NCI-H2107 treated with DMSO at 0.1 percent for 48 hours (cell line): ENCODE measurements at regions not wholly inside any gene's neighbourhood (a gene's known extent, or its start where the extent isn't known, plus 50 kb on each side); places are given as distances from the start of the nearest gene placed in this dataset.

Source experiments
- DNase-seq: peaks from one replicate; lab custom pipeline; 2025; ENCODE audit not compliant: unreplicated experiment; lab: John Stamatoyannopoulos, UW

DNA sequence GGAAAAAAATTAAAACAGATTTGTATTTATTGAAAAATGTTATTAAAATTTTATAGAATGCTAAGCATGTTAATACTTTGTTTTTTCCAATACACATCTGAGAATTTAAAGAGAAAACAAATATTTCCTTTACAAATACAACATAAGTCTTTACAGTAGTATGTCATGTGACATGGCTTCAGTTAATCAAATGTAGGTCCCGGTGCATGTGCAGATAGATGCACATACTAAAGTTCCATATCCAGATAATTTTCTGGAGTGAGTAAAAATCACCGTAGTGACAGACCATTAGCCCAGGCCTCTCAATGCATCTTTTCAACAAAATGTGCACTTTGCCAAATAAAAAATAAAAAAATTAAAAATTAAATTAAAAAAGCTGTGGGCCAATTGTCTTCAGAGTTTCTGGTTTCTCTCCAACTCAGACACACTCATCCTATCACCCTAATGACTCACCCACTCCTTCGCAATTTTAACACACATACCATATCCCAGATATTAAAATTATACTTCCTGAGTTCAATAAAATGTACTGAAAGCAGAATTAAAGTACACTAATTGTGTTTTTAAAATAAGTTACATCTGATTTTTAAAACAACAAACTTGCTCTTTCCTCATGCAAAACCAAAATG, 508.1 kb downstream of the NR2F1-AS1 start:
- DNase-seq = no peak

DNA sequence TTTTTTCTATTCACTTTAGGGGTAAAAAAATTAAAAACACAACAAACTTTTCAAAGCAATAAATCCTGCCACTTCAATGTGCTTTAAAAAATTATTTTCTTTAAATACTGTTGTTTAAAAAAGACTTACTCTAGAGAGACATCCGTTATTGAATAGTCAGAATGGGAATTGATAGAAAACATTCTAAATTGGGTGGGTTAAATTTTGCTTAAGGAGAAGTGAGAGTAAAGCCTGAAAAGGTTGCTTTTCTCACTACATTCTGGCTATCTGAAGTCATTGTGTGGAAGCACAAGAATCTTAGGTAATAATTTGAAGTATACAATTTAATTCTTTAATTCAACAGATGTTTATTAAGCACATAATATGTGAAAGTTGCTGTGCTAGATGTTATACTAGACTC, 509.3 kb downstream of the NR2F1-AS1 start:
- no peak for DNase-seq

DNA sequence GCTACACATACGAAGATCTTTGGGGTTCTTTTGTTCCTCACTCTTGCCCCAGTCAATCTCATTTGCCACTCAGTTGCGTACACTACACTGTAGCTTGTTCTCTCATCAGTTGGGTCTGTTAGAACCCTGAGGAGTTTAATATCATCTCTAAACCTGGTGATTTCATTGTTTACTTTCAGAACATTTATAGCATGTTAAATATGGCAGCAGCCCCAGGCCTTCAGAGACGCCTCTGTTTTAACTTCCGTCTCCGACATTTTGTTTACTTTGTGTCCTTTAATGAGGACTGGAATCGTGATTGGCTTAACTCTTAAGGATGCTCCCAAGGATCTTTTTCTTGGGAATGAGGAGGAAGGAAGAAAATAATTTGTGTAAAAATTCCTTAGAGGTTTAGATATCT, 510.1 kb downstream of the NR2F1-AS1 start:
- DNase-seq = no peak

- DNase-seq = no peak
Measured at GRCh38 chr5:93069276-93069675, 511.7 kb downstream of the NR2F1-AS1 start.

- no peak for DNase-seq
Measured at GRCh38 chr5:93062548-93062947, 518.5 kb downstream of the NR2F1-AS1 start.

- no peak for DNase-seq
Measured at GRCh38 chr5:93058309-93058708, 522.7 kb downstream of the NR2F1-AS1 start.

DNA sequence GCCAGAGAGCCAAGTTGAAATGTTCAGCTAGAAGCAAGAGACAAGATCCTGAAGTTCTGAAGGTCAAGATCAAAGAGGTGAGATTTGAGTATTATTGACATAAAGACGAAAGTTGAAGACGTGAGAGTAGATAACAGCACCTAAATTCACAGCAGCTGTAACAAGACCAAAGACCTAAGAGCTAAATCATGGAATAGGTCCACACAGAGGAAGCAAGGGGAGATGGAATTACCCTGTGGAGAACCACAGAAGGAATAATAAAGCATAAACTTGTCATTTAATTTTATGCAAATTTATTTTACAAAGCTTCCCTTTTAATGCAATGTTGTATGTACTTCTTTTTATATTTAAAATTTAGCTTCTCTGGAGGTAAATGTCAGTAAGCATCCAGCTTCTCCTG, 523.7 kb downstream of the NR2F1-AS1 start:
- DNase-seq = no peak

DNA sequence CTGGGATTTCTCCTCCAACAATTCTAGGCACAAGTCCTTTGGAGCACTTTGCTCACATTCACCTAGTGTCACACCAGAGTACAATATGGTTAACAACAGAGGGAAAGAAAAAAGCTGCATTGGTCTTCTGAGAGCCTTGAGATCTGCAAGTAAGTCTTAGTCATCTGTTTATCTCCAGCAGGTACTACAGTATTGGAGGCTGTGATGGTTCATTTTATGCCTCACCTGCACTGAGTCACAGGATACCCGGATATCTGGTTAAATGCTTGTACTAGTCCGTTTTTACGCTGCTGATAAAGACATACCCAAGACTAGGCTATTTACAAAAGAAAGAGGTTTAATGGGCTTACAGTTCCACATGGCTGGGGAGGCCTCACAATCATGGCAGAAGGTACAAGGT, 525.0 kb downstream of the NR2F1-AS1 start:
- DNase-seq = no peak

GRCh38 chr5:93055561-93055960, 525.5 kb downstream of the NR2F1-AS1 start:
- DNase-seq = no peak

- no peak for DNase-seq
Measured at GRCh38 chr5:93054424-93055163, 526.4 kb downstream of the NR2F1-AS1 start.

GRCh38 chr5:93053825-93054224, 527.2 kb downstream of the NR2F1-AS1 start:
- DNase-seq = no peak

DNA sequence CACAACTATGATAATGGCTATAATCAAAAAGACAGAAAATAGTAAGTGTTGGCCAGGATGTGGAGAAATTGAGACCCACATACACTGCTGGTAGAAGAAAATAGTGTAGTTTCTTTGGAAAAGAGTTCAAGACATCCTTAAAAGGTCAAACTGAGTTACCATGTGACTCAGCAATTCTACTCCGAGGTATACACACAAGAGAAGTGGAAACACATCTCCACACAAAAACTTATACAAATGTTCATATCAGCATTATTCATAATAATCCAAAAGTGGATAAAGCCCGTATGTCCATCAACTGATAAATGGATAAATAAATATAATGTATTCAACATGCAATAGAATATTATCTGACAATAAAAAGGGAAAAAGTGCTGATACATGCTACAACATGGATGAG, 532.2 kb downstream of the NR2F1-AS1 start:
- no peak for DNase-seq

GRCh38 chr5:93044859-93045666, 536.0 kb downstream of the NR2F1-AS1 start:
- no peak for DNase-seq

DNA sequence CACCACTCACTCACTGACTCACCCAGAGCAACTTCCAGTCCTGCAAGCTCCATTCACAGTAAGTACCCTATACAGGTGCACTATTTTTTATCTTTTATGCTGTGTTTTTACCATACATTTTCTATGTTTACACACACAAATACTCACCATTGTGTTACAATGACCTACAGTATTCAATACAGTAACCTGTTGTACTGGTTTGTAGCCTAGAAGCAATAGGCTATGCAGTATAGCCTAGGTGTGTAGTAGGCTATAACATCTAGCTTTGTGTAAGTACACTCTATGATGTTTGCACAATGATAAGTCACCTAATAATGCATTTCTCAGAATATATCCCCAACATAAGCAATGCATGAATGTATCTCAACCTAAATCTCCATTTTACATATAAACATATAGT, 541.1 kb downstream of the NR2F1-AS1 start:
- no peak for DNase-seq

DNA sequence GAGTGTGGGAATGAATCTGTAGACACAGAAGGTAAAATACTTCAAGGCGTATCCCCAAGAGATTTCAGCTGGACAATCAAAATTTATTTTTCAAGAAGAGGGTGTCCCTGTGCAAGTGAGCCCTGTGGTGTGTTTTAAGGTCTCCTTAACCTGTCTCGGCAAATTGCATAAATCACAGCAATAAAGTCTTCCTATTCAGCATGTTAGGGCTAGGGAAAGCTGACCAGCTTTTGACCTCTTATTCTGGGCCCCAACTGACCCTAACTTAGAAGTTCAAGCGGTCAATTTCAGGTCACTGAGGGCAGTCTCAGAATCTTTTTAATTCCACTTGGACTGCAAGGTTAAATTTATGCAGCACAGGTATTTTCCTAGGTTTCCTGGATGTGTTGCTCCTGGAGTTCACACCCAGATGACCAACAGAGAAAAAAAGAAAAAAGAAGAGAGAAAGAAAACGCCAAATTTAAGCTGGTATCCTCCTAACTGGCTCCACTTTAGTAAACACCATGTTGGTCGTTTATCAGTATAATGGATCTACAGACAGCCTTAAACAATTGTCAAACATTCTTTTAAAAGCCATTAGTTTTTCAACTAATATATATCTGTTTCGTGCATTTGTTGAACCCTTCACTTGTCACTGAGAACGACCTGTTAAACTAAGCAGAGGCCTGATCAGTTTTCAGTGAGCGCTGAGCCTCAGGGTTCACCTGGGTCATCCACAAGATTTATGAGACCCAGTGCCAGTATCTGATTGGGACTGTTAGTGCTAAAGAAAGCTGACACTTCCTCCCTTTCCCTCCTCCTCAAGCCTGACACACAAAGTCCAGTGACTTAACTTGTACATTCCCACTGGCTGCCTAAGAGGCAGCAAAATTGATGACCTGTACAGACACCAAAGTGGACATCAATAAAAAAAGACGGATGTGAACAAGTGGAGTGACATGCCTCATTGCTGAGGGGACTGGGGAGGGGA, 546.1 kb downstream of the NR2F1-AS1 start:
- no peak for DNase-seq

DNA sequence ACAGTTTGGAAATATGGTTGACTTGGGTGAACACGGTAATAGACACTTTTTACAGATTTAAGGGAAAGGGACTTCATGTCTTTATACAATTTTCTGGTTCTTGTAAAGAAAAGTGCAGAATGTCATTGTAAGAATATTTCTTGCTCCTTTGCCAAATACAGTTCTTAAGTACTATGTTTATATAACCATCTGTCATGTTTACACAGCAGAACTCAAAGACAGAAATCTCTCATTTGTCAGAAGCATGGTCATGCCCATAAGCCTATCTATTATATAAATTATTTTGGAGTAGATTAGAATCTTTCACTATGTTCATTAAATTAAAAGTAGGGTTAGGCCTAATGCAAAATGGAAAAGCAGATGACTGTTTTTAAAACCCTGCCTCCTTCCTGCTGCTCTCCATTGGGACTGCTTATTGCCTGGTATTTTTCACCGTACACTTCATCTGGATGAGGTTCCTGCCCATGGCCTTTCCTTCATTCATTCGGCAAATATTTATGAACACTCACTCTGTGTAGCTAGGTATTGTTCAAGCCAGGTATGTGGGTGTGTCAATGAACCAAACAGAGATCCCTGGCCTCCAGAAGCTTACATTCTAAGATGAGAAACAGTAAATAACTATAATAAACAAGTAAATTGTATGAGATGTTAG, 558.1 kb downstream of the NR2F1-AS1 start:
- no peak for DNase-seq

GRCh38 chr5:93022211-93022610, 558.8 kb downstream of the NR2F1-AS1 start:
- DNase-seq = no peak

- no peak for DNase-seq
Measured at GRCh38 chr5:93019896-93020295, 561.1 kb downstream of the NR2F1-AS1 start.

DNA sequence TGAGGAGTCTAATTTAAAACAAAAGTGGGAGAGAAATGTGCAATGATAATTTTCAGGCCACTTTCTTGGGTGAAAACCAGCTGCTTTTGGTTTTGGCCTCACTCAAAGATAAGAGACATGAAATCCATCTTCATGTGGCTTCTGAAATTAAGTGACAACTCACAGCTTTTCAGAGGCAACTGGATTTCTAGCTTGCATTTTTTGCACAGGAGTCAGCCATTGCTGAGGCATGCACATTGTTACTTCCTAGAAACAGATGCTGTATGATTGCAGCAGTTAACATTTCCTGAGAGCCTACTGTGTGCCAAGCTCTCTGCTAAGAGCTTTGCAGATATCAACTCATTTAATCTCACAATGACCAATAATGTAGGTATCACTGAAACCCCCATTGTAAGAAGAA, 562.6 kb downstream of the NR2F1-AS1 start:
- DNase-seq = no peak

DNA sequence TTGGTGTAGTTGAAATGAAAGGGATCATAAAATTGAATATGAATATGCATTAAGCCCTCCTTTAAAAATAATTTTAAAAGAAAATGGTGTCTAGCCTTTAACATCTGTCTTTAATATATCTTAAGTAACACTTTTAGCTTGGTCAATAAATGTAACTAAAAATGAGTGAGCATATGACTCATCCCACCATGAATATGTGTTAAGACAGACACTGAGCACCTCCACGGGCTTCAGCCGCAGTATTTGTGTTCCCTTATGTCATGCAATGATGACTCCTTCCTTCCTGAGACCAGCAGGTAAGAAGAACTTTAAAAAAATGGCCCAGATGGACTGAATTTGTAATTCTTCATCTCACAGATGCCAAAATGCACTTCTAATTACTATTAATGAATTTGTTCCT, 563.2 kb downstream of the NR2F1-AS1 start:
- DNase-seq = no peak
